OCI-LY7 (cell line): ENCODE measurements at regions not wholly inside any gene's neighbourhood (a gene's known extent, or its start where the extent isn't known, plus 50 kb on each side); places are given as distances from the start of the nearest gene placed in this dataset.

ENCODE experiments used
- BruUV-seq: library from RNA; stranded (reverse); fragments of 400-500 nt; replicated peaks from 2 replicates; lab custom pipeline; 2021; lab: Mats Ljungman, UMichigan
- CTCF ChIA-PET: fragments of 300-600 bp; sonication (Branson Sonifier 250); formaldehyde crosslinking; loops from one replicate; lab custom pipeline; 2022; ENCODE audit warnings: antibody characterized with exemption; ENCODE audit not compliant: unreplicated experiment; lab: Charles Lee
- POLR2A ChIA-PET: fragments of 300-600 bp; sonication (Branson Sonifier 250); formaldehyde crosslinking; loops from one replicate; lab custom pipeline; 2022; ENCODE audit warnings: antibody characterized with exemption; lab: Charles Lee
- DNase-seq: peaks from one replicate; pipeline ENCODE4 v3.0.0-alpha.2; 2015; ENCODE audit warnings: low spot score
- H2AFZ ChIP-seq: fragments of 200-600 bp; sonication (generic), shearing (Covaris generic); 2 replicates; pipeline ENCODE4 v1.6.1; 2014; ENCODE audit warnings: mild to moderate bottlenecking, antibody characterized with exemption, low read length, moderate library complexity
- H3K27ac ChIP-seq: fragments of 200-600 bp; sonication (generic); 2 replicates; pipeline ENCODE4 v1.5.1; 2014; ENCODE audit warnings: mixed run types, low read depth, mild to moderate bottlenecking, moderate library complexity, low read length, inconsistent platforms; ENCODE audit not compliant: poor library complexity, severe bottlenecking
- H3K36me3 ChIP-seq: fragments of 200-600 bp; sonication (generic); 2 replicates; pipeline ENCODE4 v1.6.1; 2014; ENCODE audit warnings: mild to moderate bottlenecking, antibody characterized with exemption, low read length, moderate library complexity, mixed read lengths; ENCODE audit not compliant: insufficient read depth
- H3K4me1 ChIP-seq: fragments of 200-600 bp; sonication (generic); 2 replicates; pipeline ENCODE4 v1.5.1; 2014; ENCODE audit warnings: mild to moderate bottlenecking, low read length; ENCODE audit not compliant: insufficient read depth, poor library complexity, severe bottlenecking
- H3K4me2 ChIP-seq: fragments of 200-600 bp; sonication (generic); 2 replicates; pipeline ENCODE4 v1.6.1; 2014; ENCODE audit warnings: mild to moderate bottlenecking, low read length
- H3K4me3 ChIP-seq: fragments of 200-600 bp; sonication (generic); 2 replicates; pipeline ENCODE4 v1.5.1; 2014; ENCODE audit warnings: mild to moderate bottlenecking, low read depth, low read length; ENCODE audit not compliant: poor library complexity, severe bottlenecking
- H3K79me2 ChIP-seq: fragments of 200-600 bp; sonication (generic); 2 replicates; pipeline ENCODE4 v1.6.1; 2016; ENCODE audit warnings: low read depth, mild to moderate bottlenecking, low read length, moderate library complexity, mixed read lengths; ENCODE audit not compliant: insufficient read depth
- H3K9me2 ChIP-seq: fragments of 200-600 bp; sonication (generic); 2 replicates; pipeline ENCODE4 v1.6.1; 2016; ENCODE audit warnings: mild to moderate bottlenecking, low read length, mixed read lengths; ENCODE audit not compliant: insufficient read depth
- H3K9me3 ChIP-seq: fragments of 200-600 bp; sonication (generic); 2 replicates; pipeline ENCODE4 v1.6.1; 2014; ENCODE audit warnings: mild to moderate bottlenecking, mixed run types, low read length, mixed read lengths
- H4K20me1 ChIP-seq: fragments of 200-600 bp; sonication (generic); 2 replicates; pipeline ENCODE4 v1.6.1; 2014; ENCODE audit warnings: mild to moderate bottlenecking, antibody characterized with exemption, low read length, moderate library complexity, mixed read lengths; ENCODE audit not compliant: insufficient read depth
- EZH2phosphoT487 ChIP-seq: fragments of 200-600 bp; sonication (generic); IDR thresholded peaks from 2 replicates; pipeline ENCODE4 v1.6.1; 2018; ENCODE audit warnings: low read depth, borderline replicate concordance, mild to moderate bottlenecking, mixed run types, antibody characterized with exemption, low read length, moderate library complexity, mixed read lengths
- intact Hi-C: fragments of 100-400 bp; cut with micrococcal nuclease; formaldehyde crosslinking; loops from one replicate; pipeline ENCODE4 v1.10.0; 2022; ENCODE audit not compliant: unreplicated experiment
- TF ChIP-seq, protein P1 (sequence below): fragments of 200-600 bp; sonication (generic); conservative IDR thresholded peaks from 2 replicates; pipeline ENCODE4 v1.5.1; 2014; ENCODE audit warnings: mild to moderate bottlenecking, antibody characterized with exemption, low read length, moderate library complexity, mixed read lengths

DNA sequence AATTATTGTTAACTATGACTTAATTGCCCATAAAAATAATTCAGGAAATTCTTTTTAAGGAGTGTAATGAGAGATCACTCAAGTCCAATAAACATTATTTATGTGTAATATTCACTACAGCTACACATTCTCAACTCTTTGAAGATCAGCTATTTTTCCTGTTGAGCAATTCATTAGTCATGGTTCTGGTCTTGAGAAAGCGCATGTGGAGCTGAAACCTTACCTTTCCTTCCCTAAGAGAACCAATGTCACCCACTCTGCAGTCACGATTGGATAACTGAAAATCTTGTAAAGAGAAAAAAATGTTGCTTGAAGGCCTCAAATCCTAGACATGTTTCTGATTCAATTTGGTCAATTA is 736.9 kb upstream of the MARCKS start:
- BruUV-seq: no TSS peak
- Histone ChIP-seq H3K79me2 (no peaks in the 10 kb centered on the region), H3K36me3 (no peaks in the 10 kb centered on the region), H3K9me3 (no peaks in the 10 kb centered on the region), H3K9me2 (no peaks in the 10 kb centered on the region), H2AFZ (no peak overlapping the region), H3K4me2 (no peak overlapping the region), H4K20me1 (no peaks in the 10 kb centered on the region), H3K4me1 (no peaks in the 10 kb centered on the region), H3K4me3 (no peak overlapping the region), H3K27ac (no peak overlapping the region)
- POLR2A ChIA-PET: interaction anchor here (0.6 to 0.9 kb wide), 2 partner anchors 10 to 20 kb away, joined by 3 to 5 read pairs; no protein-coding TSS in a partner anchor
- TF ChIP-seq EZH2phosphoT487: no peak
- TF ChIP-seq, protein P1, sequence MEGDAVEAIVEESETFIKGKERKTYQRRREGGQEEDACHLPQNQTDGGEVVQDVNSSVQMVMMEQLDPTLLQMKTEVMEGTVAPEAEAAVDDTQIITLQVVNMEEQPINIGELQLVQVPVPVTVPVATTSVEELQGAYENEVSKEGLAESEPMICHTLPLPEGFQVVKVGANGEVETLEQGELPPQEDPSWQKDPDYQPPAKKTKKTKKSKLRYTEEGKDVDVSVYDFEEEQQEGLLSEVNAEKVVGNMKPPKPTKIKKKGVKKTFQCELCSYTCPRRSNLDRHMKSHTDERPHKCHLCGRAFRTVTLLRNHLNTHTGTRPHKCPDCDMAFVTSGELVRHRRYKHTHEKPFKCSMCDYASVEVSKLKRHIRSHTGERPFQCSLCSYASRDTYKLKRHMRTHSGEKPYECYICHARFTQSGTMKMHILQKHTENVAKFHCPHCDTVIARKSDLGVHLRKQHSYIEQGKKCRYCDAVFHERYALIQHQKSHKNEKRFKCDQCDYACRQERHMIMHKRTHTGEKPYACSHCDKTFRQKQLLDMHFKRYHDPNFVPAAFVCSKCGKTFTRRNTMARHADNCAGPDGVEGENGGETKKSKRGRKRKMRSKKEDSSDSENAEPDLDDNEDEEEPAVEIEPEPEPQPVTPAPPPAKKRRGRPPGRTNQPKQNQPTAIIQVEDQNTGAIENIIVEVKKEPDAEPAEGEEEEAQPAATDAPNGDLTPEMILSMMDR: no peak
- intact Hi-C loops: no loop called here
- CTCF ChIA-PET: no interaction called here
- no peak for DNase-seq

DNA sequence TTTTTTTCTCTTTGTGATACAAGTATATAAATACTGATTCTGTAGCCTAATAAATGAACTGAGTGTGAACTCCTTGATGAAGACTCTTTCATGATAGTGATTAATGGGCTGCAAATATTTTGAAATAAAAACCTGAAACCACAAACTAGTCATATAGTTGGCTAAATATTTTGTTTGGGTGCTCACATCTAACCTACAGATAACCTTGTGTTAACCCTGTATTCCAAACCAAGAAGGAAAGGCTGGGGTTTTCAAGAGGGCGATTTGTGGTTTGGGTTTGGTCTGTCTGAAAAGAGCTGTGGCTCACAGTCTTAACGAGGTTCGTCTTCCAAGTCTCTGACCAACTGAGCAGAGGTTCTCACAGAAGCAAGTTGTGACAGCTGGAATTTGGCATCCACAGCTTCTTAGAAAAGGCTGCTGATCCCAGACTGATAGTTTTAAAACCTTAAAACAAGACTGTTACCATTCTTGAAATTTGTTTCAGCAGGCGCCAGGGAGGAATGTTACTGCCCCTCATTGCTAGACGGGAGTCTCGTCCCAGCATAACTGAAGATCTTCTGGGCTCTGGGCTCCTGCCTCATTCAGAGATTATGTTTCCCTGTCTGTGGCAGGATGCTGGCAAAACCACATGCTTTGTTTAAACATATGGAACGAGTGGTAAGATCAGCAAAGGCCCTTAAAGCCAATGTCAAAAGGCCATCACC is 736.4 kb upstream of the MARCKS start:
- no peak overlapping the region for H3K4me2 ChIP-seq
- CTCF ChIA-PET: no interaction called here
- DNase-seq: no peak
- no peaks in the 10 kb centered on the region for H3K4me1 ChIP-seq
- TF ChIP-seq, protein P1: no peak
- TF ChIP-seq EZH2phosphoT487: no peak
- H3K4me3 ChIP-seq: no peak overlapping the region
- no peak overlapping the region for H3K27ac ChIP-seq
- BruUV-seq: no TSS peak
- POLR2A ChIA-PET: interaction anchor here (0.6 kb wide), 1 partner anchor 409 kb away, joined by 3 read pairs; no protein-coding TSS in a partner anchor
- intact Hi-C loops: no loop called here
- no peaks in the 10 kb centered on the region for H3K9me3 ChIP-seq
- no peak overlapping the region for H2AFZ ChIP-seq
- no peaks in the 10 kb centered on the region for H3K9me2 ChIP-seq
- H3K79me2 ChIP-seq: no peaks in the 10 kb centered on the region
- H3K36me3 ChIP-seq: no peaks in the 10 kb centered on the region
- H4K20me1 ChIP-seq: no peaks in the 10 kb centered on the region

DNA sequence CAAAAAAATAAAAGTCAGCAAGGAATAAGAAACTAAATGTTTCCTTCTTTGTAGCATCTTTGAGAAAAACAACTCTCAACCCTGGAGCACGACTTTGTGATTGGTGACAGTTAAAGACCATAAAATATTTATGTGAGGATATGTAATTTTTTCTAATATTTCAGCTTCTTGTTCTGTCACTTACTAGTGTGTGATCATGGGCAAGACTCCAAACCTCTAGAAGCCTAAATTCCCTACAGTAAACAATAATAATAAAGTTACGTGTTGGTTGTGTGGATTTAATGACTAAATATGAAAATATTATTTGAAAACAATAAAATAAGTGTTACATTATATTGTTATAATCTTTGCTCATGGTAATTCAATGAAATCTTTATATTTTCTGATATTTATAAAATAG is 735.6 kb upstream of the MARCKS start:
- Histone ChIP-seq H3K4me3 (no peak overlapping the region), H3K79me2 (no peaks in the 10 kb centered on the region), H4K20me1 (no peaks in the 10 kb centered on the region), H3K9me3 (no peaks in the 10 kb centered on the region), H3K36me3 (no peaks in the 10 kb centered on the region), H3K4me1 (no peaks in the 10 kb centered on the region), H3K9me2 (no peaks in the 10 kb centered on the region), H3K4me2 (no peak overlapping the region), H2AFZ (no peak overlapping the region), H3K27ac (no peak overlapping the region)
- no peak for DNase-seq
- intact Hi-C loops: no loop called here
- BruUV-seq: no TSS peak
- TF ChIP-seq EZH2phosphoT487: no peak
- TF ChIP-seq, protein P1: no peak
- ChIA-PET POLR2A (interaction anchor here (0.6 kb wide), 1 partner anchor 410 kb away, joined by 3 read pairs; no protein-coding TSS in a partner anchor), CTCF (no interaction called here)
